Fibroblast of lung (primary cell): ENCODE measurements at regions not wholly inside any gene's neighbourhood (a gene's known extent, or its start where the extent isn't known, plus 50 kb on each side); places are given as distances from the start of the nearest gene placed in this dataset.

Source experiments
- EZH2 ChIP-seq: IDR thresholded peaks from 2 replicates; pipeline ENCODE4 v1.5.1; 2012; ENCODE audit warnings: low read length, control low read depth, mild to moderate bottlenecking; ENCODE audit errors: missing control alignments
- TF ChIP-seq, protein P1 (sequence below), 2 donors: IDR thresholded peaks in 1 of 2; conservative IDR thresholded peaks in 1 of 2; 1 replicate in 1 of 2; 2 replicates in 1 of 2; pipeline ENCODE4 v1.5.1; 2011 to 2012; ENCODE audit warnings: low read length in 2 of 2, control low read depth in 1 of 2, inconsistent platforms in 1 of 2, low read depth in 1 of 2, mild to moderate bottlenecking in 1 of 2

DNA sequence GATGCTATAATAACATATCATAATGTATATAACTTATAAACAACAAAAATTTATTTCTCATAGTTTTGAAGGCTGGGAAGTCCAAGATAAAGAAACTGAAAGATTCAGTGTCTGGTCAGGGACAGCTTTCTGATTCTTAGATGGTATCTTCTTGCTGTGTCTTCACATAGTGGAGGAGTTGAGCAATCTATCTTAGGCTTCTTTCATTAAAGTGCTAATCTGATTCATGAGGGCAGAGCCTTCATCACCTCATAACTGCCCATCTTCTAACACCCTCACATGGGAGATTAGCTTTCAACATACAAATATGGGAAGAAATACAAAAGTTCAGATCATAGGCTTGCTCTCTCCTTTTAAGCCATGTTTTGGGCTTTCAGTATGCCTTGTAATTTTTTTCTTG lies 774.8 kb upstream of the EPHA6 start:
- TF ChIP-seq, protein P1, sequence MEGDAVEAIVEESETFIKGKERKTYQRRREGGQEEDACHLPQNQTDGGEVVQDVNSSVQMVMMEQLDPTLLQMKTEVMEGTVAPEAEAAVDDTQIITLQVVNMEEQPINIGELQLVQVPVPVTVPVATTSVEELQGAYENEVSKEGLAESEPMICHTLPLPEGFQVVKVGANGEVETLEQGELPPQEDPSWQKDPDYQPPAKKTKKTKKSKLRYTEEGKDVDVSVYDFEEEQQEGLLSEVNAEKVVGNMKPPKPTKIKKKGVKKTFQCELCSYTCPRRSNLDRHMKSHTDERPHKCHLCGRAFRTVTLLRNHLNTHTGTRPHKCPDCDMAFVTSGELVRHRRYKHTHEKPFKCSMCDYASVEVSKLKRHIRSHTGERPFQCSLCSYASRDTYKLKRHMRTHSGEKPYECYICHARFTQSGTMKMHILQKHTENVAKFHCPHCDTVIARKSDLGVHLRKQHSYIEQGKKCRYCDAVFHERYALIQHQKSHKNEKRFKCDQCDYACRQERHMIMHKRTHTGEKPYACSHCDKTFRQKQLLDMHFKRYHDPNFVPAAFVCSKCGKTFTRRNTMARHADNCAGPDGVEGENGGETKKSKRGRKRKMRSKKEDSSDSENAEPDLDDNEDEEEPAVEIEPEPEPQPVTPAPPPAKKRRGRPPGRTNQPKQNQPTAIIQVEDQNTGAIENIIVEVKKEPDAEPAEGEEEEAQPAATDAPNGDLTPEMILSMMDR (conservative IDR thresholded peaks at IDR 0.05 in 1 of 2, IDR thresholded peaks at IDR 0.05 in 1 of 2; ENCODE audit: low read depth in 1 of 2, low read length in 2 of 2), result no peak
- TF ChIP-seq EZH2, result no peak
